H1 (cell line): ENCODE measurements at regions not wholly inside any gene's neighbourhood (a gene's known extent, or its start where the extent isn't known, plus 50 kb on each side); places are given as distances from the start of the nearest gene placed in this dataset.

ENCODE experiments used
- CTCF ChIA-PET: fragments of 300-600 bp; sonication (Branson Sonifier 250); formaldehyde crosslinking; loops from one replicate; lab custom pipeline; 2021; ENCODE audit not compliant: partially characterized antibody; lab: Charles Lee
- POLR2A ChIA-PET: fragments of 300-600 bp; sonication (Branson Sonifier 250); formaldehyde crosslinking; loops from one replicate; lab custom pipeline; 2021; ENCODE audit warnings: inconsistent platforms; ENCODE audit not compliant: partially characterized antibody; lab: Charles Lee
- DNase-seq, 2 experiments: peaks; one replicate each; pipeline versions ENCODE4 v3.0.0 to v3.0.0-alpha.2; 2010 to 2022; ENCODE audit warnings: low spot score in 2 of 2, low read depth in 1 of 2, mixed read lengths in 1 of 2
- FAIRE-seq: peaks from 2 replicates; lab custom pipeline; 2011; peaks lifted over from hg19 to GRCh38; lab: Jason Lieb, UNC
- H2AFZ ChIP-seq: 2 replicates; pipeline ENCODE4 v1.8.1; 2012; ENCODE audit warnings: low read length, inconsistent platforms
- H2AK5ac ChIP-seq: 2 replicates; pipeline ENCODE4 v1.6.1; 2013; ENCODE audit warnings: low read depth, low read length
- H2BK120ac ChIP-seq: replicated peaks from 2 replicates; pipeline ENCODE3; 2013; ENCODE audit warnings: low read depth, low read length, inconsistent platforms
- H2BK12ac ChIP-seq: 2 replicates; pipeline ENCODE4 v1.6.1; 2013; ENCODE audit warnings: low read depth, low read length
- H2BK15ac ChIP-seq: 2 replicates; pipeline ENCODE4 v1.6.1; 2013; ENCODE audit warnings: low read length
- H2BK20ac ChIP-seq: 2 replicates; pipeline ENCODE4 v1.6.1; 2013; ENCODE audit warnings: low read length
- H2BK5ac ChIP-seq: 2 replicates; pipeline ENCODE4 v1.6.1; 2013; ENCODE audit warnings: low read depth, low read length
- H3K14ac ChIP-seq: 2 replicates; pipeline ENCODE4 v1.6.1; 2013; ENCODE audit warnings: inconsistent platforms; ENCODE audit not compliant: insufficient read length
- H3K18ac ChIP-seq: 2 replicates; pipeline ENCODE4 v1.6.1; 2013; ENCODE audit warnings: low read length; ENCODE audit errors: extremely low read depth
- H3K23ac ChIP-seq: 2 replicates; pipeline ENCODE4 v1.6.1; 2013; ENCODE audit warnings: inconsistent platforms; ENCODE audit not compliant: insufficient read length
- H3K23me2 ChIP-seq: 2 replicates; pipeline ENCODE4 v1.6.1; 2013; ENCODE audit warnings: low read depth, low read length
- H3K27ac ChIP-seq: 2 replicates; pipeline ENCODE4 v1.6.1; 2011; ENCODE audit warnings: low read depth, low read length, inconsistent platforms
- H3K27me3 ChIP-seq, 4 experiments: replicated peaks in 1 of 4; 1 replicate in 1 of 4; 2 replicates in 3 of 4; pipeline versions ENCODE4 v1.6.1 to v1.8.1; 2011 to 2013; ENCODE audit warnings: low read length in 3 of 4, mild to moderate bottlenecking in 3 of 4, inconsistent platforms in 2 of 4, mixed read lengths in 2 of 4, moderate library complexity in 1 of 4; ENCODE audit not compliant: control insufficient read depth in 3 of 4, insufficient read depth in 3 of 4; ENCODE audit errors: extremely low read depth in 1 of 4
- H3K36me3 ChIP-seq, 4 experiments: 2 replicates each; pipeline versions ENCODE4 v1.6.1 to v1.8.1; 2011 to 2013; ENCODE audit warnings: mild to moderate bottlenecking in 4 of 4, low read length in 3 of 4, moderate library complexity in 2 of 4, control low read depth in 1 of 4, inconsistent platforms in 1 of 4; ENCODE audit not compliant: insufficient read depth in 4 of 4, control insufficient read depth in 2 of 4
- H3K4ac ChIP-seq: replicated peaks from 2 replicates; pipeline ENCODE3; 2013; ENCODE audit warnings: low read length, low read depth, mixed read lengths, inconsistent platforms; ENCODE audit not compliant: insufficient read length
- H3K4me1 ChIP-seq, 4 experiments: replicated peaks in 1 of 4; 1 replicate in 1 of 4; 2 replicates in 3 of 4; pipeline versions ENCODE4 v1.6.1 to v1.8.1; 2011 to 2013; ENCODE audit warnings: low read length in 3 of 4, inconsistent platforms in 2 of 4, mixed read lengths in 1 of 4; ENCODE audit not compliant: insufficient read depth in 4 of 4, control insufficient read depth in 3 of 4
- H3K4me2 ChIP-seq, 2 experiments: 2 replicates each; pipeline versions ENCODE4 v1.6.1 to v1.8.1; 2011 to 2013; ENCODE audit warnings: low read depth in 2 of 2, low read length in 2 of 2, control low read depth in 1 of 2, inconsistent platforms in 1 of 2, mild to moderate bottlenecking in 1 of 2; ENCODE audit not compliant: insufficient read depth in 1 of 2
- H3K4me3 ChIP-seq, 4 experiments: fragments of 200-600, 300-600 bp in 1 of 4; sonication (generic), shearing (Covaris generic), sonication (Bioruptor Twin) in 1 of 4; 2 replicates each; pipeline versions ENCODE4 v1.5.1 to v1.8.1; 2011 to 2016; ENCODE audit warnings: low read length in 4 of 4, low read depth in 3 of 4, control low read depth in 2 of 4, inconsistent platforms in 2 of 4, mild to moderate bottlenecking in 2 of 4, mixed read lengths in 1 of 4, moderate library complexity in 1 of 4; ENCODE audit not compliant: insufficient read depth in 2 of 4; ENCODE audit errors: extremely low read depth in 1 of 4
- H3K56ac ChIP-seq: replicated peaks from 2 replicates; pipeline ENCODE3; 2013; ENCODE audit warnings: low read depth, mild to moderate bottlenecking, mixed read lengths, low read length, inconsistent platforms; ENCODE audit not compliant: insufficient read length
- H3K79me1 ChIP-seq: 2 replicates; pipeline ENCODE4 v1.6.1; 2013; ENCODE audit warnings: low read depth, low read length, control low read depth
- H3K79me2 ChIP-seq, 2 experiments: 2 replicates each; pipeline versions ENCODE4 v1.6.1 to v1.8.1; 2012 to 2013; ENCODE audit warnings: low read length in 2 of 2, mild to moderate bottlenecking in 2 of 2, inconsistent platforms in 1 of 2; ENCODE audit not compliant: insufficient read depth in 2 of 2, control insufficient read depth in 1 of 2
- H3K9ac ChIP-seq, 4 experiments: replicated peaks in 1 of 4; 1 replicate in 1 of 4; 2 replicates in 3 of 4; pipeline versions ENCODE4 v1.6.1 to v1.8.1; 2011 to 2013; ENCODE audit warnings: low read depth in 3 of 4, low read length in 3 of 4, control low read depth in 2 of 4, mild to moderate bottlenecking in 2 of 4, moderate library complexity in 2 of 4, inconsistent platforms in 1 of 4; ENCODE audit errors: extremely low read depth in 1 of 4
- H3K9me3 ChIP-seq, 2 experiments: 2 replicates each; pipeline versions ENCODE4 v1.6.1 to v1.8.1; 2012 to 2013; ENCODE audit warnings: mild to moderate bottlenecking in 2 of 2, moderate library complexity in 2 of 2, control low read depth in 1 of 2, inconsistent platforms in 1 of 2, low read depth in 1 of 2, low read length in 1 of 2, mixed read lengths in 1 of 2; ENCODE audit not compliant: insufficient read depth in 2 of 2
- H4K20me1 ChIP-seq, 2 experiments: replicated peaks in 1 of 2; 2 replicates each; pipeline versions ENCODE3 to v1.8.1; 2011 to 2013; ENCODE audit warnings: inconsistent platforms in 2 of 2, low read length in 2 of 2, mild to moderate bottlenecking in 1 of 2; ENCODE audit not compliant: insufficient read depth in 2 of 2, control insufficient read depth in 1 of 2
- H4K5ac ChIP-seq: 2 replicates; pipeline ENCODE4 v1.6.1; 2013; ENCODE audit warnings: low read length, low read depth, mixed read lengths, inconsistent platforms; ENCODE audit not compliant: insufficient read length
- H4K8ac ChIP-seq: 2 replicates; pipeline ENCODE4 v1.8.0; 2013; ENCODE audit warnings: mild to moderate bottlenecking, moderate library complexity, low read length, inconsistent platforms; ENCODE audit not compliant: insufficient read depth; ENCODE audit errors: extremely low read depth
- H4K91ac ChIP-seq: replicated peaks from 2 replicates; pipeline ENCODE3; 2013; ENCODE audit warnings: low read length, mixed read lengths, inconsistent platforms; ENCODE audit not compliant: insufficient read length
- BACH1 ChIP-seq: IDR thresholded peaks from 2 replicates; pipeline ENCODE4 v1.6.1; 2012; ENCODE audit warnings: low read length, improper control_type of control experiment
- BRCA1 ChIP-seq: IDR thresholded peaks from 2 replicates; pipeline ENCODE4 v1.6.1; 2012; ENCODE audit warnings: low read depth, low read length, improper control_type of control experiment
- CBX5 ChIP-seq: fragments of 300-800, 300-1000 bp; sonication (generic); IDR thresholded peaks from 2 replicates; pipeline ENCODE4 v1.7.1; 2016; ENCODE audit warnings: antibody characterized with exemption, low read length, low read depth
- CEBPB ChIP-seq: IDR thresholded peaks from 2 replicates; pipeline ENCODE4 v1.6.1; 2012; ENCODE audit warnings: low read depth, low read length
- POU5F1 ChIP-seq: IDR thresholded peaks from 2 replicates; pipeline ENCODE4 v1.6.1; 2011; ENCODE audit warnings: low read depth, mild to moderate bottlenecking, low read length, moderate library complexity
- RNF2 ChIP-seq: fragments of 200-900, 300-1000 bp; sonication (generic); IDR thresholded peaks from 2 replicates; pipeline ENCODE4 v1.7.1; 2016; ENCODE audit warnings: borderline replicate concordance, low read depth, mild to moderate bottlenecking, antibody characterized with exemption, low read length; ENCODE audit not compliant: poor library complexity, severe bottlenecking; ENCODE audit errors: missing control alignments
- RXRA ChIP-seq: IDR thresholded peaks from 2 replicates; pipeline ENCODE4 v1.6.1; 2011; ENCODE audit warnings: low read depth, mild to moderate bottlenecking, low read length, moderate library complexity; ENCODE audit not compliant: insufficient read depth
- TCF12 ChIP-seq: IDR thresholded peaks from 2 replicates; pipeline ENCODE4 v1.6.1; 2011; ENCODE audit warnings: low read depth, mild to moderate bottlenecking, low read length
- TEAD4 ChIP-seq: IDR thresholded peaks from 2 replicates; pipeline ENCODE4 v1.6.1; 2012; ENCODE audit warnings: low read depth, low read length, inconsistent platforms, mixed read lengths
- WGBS, 2 experiments: shearing (Covaris generic) in 1 of 2; methylation state at CpG; one replicate each; pipeline versions ENCODE4 v1.1.6 to v1.1.7; 2013 to 2015; ENCODE audit warnings: low lambda C conversion rate in 2 of 2, mixed read lengths in 2 of 2, inconsistent platforms in 1 of 2, low coverage in 1 of 2, missing lambda C conversion rate in 1 of 2; ENCODE audit not compliant: insufficient replicate concordance in 2 of 2, insufficient coverage in 1 of 2, insufficient read length in 1 of 2; ENCODE audit errors: extremely low coverage in 1 of 2, missing lambda C conversion rate in 1 of 2; 5-methylcytosine and 5-hydroxymethylcytosine counted together
- TF ChIP-seq, protein P1 (sequence below): IDR thresholded peaks from 2 replicates; pipeline ENCODE4 v1.6.1; 2012; ENCODE audit warnings: low read length, inconsistent platforms
- TF ChIP-seq, protein P2 (sequence below), 3 experiments: IDR thresholded peaks; 1 replicate in 2 of 3; 2 replicates in 1 of 3; pipeline versions ENCODE4 v1.5.1 to v1.6.1; 2011; ENCODE audit warnings: low read length in 3 of 3, mild to moderate bottlenecking in 3 of 3, inconsistent platforms in 2 of 3, low read depth in 1 of 3, moderate library complexity in 1 of 3; ENCODE audit not compliant: insufficient read depth in 1 of 3; ENCODE audit errors: control extremely low read depth in 1 of 3

DNA sequence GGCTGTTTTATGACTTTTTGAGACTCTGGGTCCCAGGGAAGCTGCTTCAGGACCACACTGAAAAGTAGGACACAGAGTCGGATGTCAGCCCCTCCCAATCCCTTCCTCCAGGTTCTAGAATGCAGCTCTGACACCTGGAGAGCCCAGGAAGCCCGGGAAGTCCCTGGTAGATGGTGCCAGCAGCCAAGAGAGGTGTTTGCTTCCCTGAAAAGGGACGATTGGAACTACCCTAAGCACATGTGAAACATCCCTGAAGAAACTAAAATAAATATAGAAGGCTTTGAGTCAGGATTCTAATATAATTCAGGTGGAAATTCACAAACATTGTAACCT, 163.2 kb upstream of the CYRIA start:
- POLR2A ChIA-PET, result interaction anchor here (0.6 kb wide), 1 partner anchor 398 kb away, joined by 3 read pairs; no protein-coding TSS in a partner anchor
- no peak overlapping the region for H2BK120ac ChIP-seq
- H3K4me2 ChIP-seq, result no peak overlapping the region
- no peaks in the 10 kb centered on the region for H3K23me2 ChIP-seq
- no peak overlapping the region for H3K23ac ChIP-seq
- no peak overlapping the region for H4K91ac ChIP-seq
- H4K5ac ChIP-seq, result no peak overlapping the region
- H2AFZ ChIP-seq, result peak overlapping the region; percentile 42; the same call in 1 of the 2 replicates
- H3K56ac ChIP-seq, result no peak overlapping the region
- H3K36me3 ChIP-seq, result no peaks in the 10 kb centered on the region
- H2BK12ac ChIP-seq, result no peak overlapping the region
- CTCF ChIA-PET, result interaction anchor here (0.6 to 1.1 kb wide), 3 partner anchors 16 to 72 kb away, joined by 3 read pairs; no protein-coding TSS in a partner anchor
- H3K27me3 ChIP-seq, result no peaks in the 10 kb centered on the region
- no peaks in the 10 kb centered on the region for H3K9me3 ChIP-seq
- no peak overlapping the region for H3K18ac ChIP-seq
- H3K79me1 ChIP-seq, result no peaks in the 10 kb centered on the region
- DNase-seq (peak in 1 of 2 experiments; percentile 45), FAIRE-seq (no peak)
- H2BK15ac ChIP-seq, result no peak overlapping the region
- no peak overlapping the region for H3K4ac ChIP-seq
- no peak overlapping the region for H3K14ac ChIP-seq
- H2AK5ac ChIP-seq, result no peak overlapping the region
- no peak overlapping the region for H3K9ac ChIP-seq
- no peak overlapping the region for H2BK20ac ChIP-seq
- H3K4me1 ChIP-seq, result no peaks in the 10 kb centered on the region
- H3K27ac ChIP-seq, result no peak overlapping the region
- H4K20me1 ChIP-seq, result no peaks in the 10 kb centered on the region
- H3K79me2 ChIP-seq, result no peaks in the 10 kb centered on the region
- 66% methylated on average over 3 of the region's 3 CpGs; no CpG with 5 or more reads in 1 of the 2 experiments for WGBS, 2 experiments
- H3K4me3 ChIP-seq, result no peak overlapping the region
- no peak overlapping the region for H4K8ac ChIP-seq
- no peak overlapping the region for H2BK5ac ChIP-seq
- TF ChIP-seq CEBPB, result no peak
- TF ChIP-seq TEAD4, result no peak
- TF ChIP-seq BRCA1, result no peak
- TF ChIP-seq, protein P1, sequence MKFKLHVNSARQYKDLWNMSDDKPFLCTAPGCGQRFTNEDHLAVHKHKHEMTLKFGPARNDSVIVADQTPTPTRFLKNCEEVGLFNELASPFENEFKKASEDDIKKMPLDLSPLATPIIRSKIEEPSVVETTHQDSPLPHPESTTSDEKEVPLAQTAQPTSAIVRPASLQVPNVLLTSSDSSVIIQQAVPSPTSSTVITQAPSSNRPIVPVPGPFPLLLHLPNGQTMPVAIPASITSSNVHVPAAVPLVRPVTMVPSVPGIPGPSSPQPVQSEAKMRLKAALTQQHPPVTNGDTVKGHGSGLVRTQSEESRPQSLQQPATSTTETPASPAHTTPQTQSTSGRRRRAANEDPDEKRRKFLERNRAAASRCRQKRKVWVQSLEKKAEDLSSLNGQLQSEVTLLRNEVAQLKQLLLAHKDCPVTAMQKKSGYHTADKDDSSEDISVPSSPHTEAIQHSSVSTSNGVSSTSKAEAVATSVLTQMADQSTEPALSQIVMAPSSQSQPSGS, result no peak
- TF ChIP-seq CBX5, result no peak
- no peak for TF ChIP-seq POU5F1
- TF ChIP-seq TCF12, result no peak
- TF ChIP-seq RNF2, result no peak
- TF ChIP-seq BACH1, result no peak
- TF ChIP-seq RXRA, result no peak
- TF ChIP-seq, protein P2, sequence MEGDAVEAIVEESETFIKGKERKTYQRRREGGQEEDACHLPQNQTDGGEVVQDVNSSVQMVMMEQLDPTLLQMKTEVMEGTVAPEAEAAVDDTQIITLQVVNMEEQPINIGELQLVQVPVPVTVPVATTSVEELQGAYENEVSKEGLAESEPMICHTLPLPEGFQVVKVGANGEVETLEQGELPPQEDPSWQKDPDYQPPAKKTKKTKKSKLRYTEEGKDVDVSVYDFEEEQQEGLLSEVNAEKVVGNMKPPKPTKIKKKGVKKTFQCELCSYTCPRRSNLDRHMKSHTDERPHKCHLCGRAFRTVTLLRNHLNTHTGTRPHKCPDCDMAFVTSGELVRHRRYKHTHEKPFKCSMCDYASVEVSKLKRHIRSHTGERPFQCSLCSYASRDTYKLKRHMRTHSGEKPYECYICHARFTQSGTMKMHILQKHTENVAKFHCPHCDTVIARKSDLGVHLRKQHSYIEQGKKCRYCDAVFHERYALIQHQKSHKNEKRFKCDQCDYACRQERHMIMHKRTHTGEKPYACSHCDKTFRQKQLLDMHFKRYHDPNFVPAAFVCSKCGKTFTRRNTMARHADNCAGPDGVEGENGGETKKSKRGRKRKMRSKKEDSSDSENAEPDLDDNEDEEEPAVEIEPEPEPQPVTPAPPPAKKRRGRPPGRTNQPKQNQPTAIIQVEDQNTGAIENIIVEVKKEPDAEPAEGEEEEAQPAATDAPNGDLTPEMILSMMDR (IDR thresholded peaks at IDR 0.05; ENCODE audit: control extremely low read depth in 1 of 3, insufficient read depth in 1 of 3, low read depth in 1 of 3, low read length in 3 of 3), result no peak
